HT-29 (cell line): ENCODE measurements at regions not wholly inside any gene's neighbourhood (a gene's known extent, or its start where the extent isn't known, plus 50 kb on each side); places are given as distances from the start of the nearest gene placed in this dataset.

ENCODE experiments used
- DNase-seq: peaks from one replicate; pipeline ENCODE4 v3.0.0-alpha.2; 2015; ENCODE audit warnings: low spot score

GRCh38 chr20:52645822-52646221 is 326.3 kb upstream of the TSHZ2 start:
- no peak for DNase-seq

GRCh38 chr20:52643034-52643433 is 329.1 kb upstream of the TSHZ2 start:
- no peak for DNase-seq

- no peak for DNase-seq
These were observed 335.0 kb upstream of the TSHZ2 start for GRCh38 chr20:52637201-52637600.

- DNase-seq, result no peak
These were observed 340.7 kb upstream of the TSHZ2 start for GRCh38 chr20:52631469-52631868.

GRCh38 chr20:52630138-52630537 is 342.0 kb upstream of the TSHZ2 start:
- DNase-seq, result no peak

- no peak for DNase-seq
These were observed 347.9 kb upstream of the TSHZ2 start for GRCh38 chr20:52624281-52624680.

GRCh38 chr20:52622081-52622480 is 350.1 kb upstream of the TSHZ2 start:
- no peak for DNase-seq

- DNase-seq, result no peak
These were observed 350.8 kb upstream of the TSHZ2 start for GRCh38 chr20:52621401-52621800.

GRCh38 chr20:52619671-52620070 is 352.5 kb upstream of the TSHZ2 start:
- DNase-seq, result no peak

GRCh38 chr20:52619101-52619500 is 353.1 kb upstream of the TSHZ2 start:
- no peak for DNase-seq

GRCh38 chr20:52616629-52617028 is 355.5 kb upstream of the TSHZ2 start:
- DNase-seq, result no peak

GRCh38 chr20:52614051-52614863 is 357.9 kb upstream of the TSHZ2 start:
- no peak for DNase-seq

GRCh38 chr20:52612046-52612632 is 360.0 kb upstream of the TSHZ2 start:
- DNase-seq, result no peak

GRCh38 chr20:52610749-52611148 is 361.4 kb upstream of the TSHZ2 start:
- no peak for DNase-seq

- DNase-seq, result no peak
These were observed 370.7 kb upstream of the TSHZ2 start for GRCh38 chr20:52601295-52601971.

GRCh38 chr20:52596256-52596655 is 375.9 kb upstream of the TSHZ2 start:
- no peak for DNase-seq

GRCh38 chr20:52595518-52595917 is 376.6 kb upstream of the TSHZ2 start:
- DNase-seq, result no peak

GRCh38 chr20:52593654-52594053 is 378.5 kb upstream of the TSHZ2 start:
- DNase-seq, result no peak

GRCh38 chr20:52592567-52592966 is 379.6 kb upstream of the TSHZ2 start:
- no peak for DNase-seq

- no peak for DNase-seq
These were observed 382.1 kb upstream of the TSHZ2 start for GRCh38 chr20:52590100-52590499.

GRCh38 chr20:52589251-52589812 is 382.8 kb upstream of the TSHZ2 start:
- no peak for DNase-seq

GRCh38 chr20:52586660-52587059 is 385.5 kb upstream of the TSHZ2 start:
- DNase-seq, result no peak

GRCh38 chr20:52585333-52585732 is 386.8 kb upstream of the TSHZ2 start:
- DNase-seq, result no peak
